ENCODE measurements at regions not wholly inside any gene's neighbourhood (a gene's known extent, or its start where the extent isn't known, plus 50 kb on each side); places are given as distances from the start of the nearest gene placed in this dataset.

DNA sequence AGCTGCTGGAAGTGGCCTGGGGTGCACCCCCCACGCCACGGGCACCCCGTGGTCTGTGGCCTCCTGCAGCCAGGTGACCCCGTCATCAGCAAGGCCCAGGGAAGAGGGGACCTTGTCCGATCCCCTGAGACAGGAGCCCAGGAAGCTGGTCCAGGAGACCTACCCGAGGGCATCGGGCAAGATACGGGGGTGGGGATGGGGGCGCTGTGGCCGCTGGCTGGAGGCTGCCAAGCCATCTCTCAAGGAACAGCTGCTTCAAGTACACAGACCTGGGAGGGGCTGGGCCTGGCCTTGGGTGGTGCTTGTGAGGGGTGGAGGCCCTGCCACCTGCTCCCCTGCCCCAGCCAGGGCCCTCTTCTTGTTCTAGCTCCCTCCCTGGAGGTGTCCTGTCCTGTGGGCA lies 1272.1 kb downstream of the BRD1 start:
- H3K9me3 ChIP-seq (replicated peaks in 1 of 2; ENCODE audit: control insufficient read depth in 2 of 2, insufficient read depth in 1 of 2, low read depth in 1 of 2, low read length in 2 of 2): no peaks in the 10 kb centered on the region
- H3K4ac ChIP-seq (ENCODE audit: low read length): no peak overlapping the region
- peaks cover 2% of the 10 kb centered on the region for H3K79me1 ChIP-seq (ENCODE audit: low read depth, low read length)
- H4K91ac ChIP-seq (ENCODE audit: low read depth, low read length, poor library complexity): no peak overlapping the region
- peak overlapping the region; percentile 71 for H3K18ac ChIP-seq (ENCODE audit: low read length)
- no peak overlapping the region for H2BK12ac ChIP-seq (ENCODE audit: low read length)
- H2BK5ac ChIP-seq (ENCODE audit: low read length): peak overlapping the region; percentile 66
- H3K14ac ChIP-seq (ENCODE audit: low read length): peak overlapping the region; percentile 82
- peak overlapping the region; percentile 80 for H3K23ac ChIP-seq (ENCODE audit: low read depth, low read length, poor library complexity)
- no peak for DNase-seq (ENCODE audit: low spot score)
- no peak overlapping the region for H2BK120ac ChIP-seq (ENCODE audit: low read depth, low read length)
- H3K4me2 ChIP-seq (ENCODE audit: insufficient read depth, low read length, poor library complexity, severe bottlenecking): no peak overlapping the region
- H3K9ac ChIP-seq (ENCODE audit: low read depth, low read length, poor library complexity): no peak overlapping the region
- no peak overlapping the region for H3K4me3 ChIP-seq (ENCODE audit: low read length in 2 of 2)
- H3K36me3 ChIP-seq (replicated peaks in 1 of 2; ENCODE audit: control insufficient read depth in 2 of 2, insufficient read depth in 2 of 2, low read length in 2 of 2): no peaks in the 10 kb centered on the region
- peak overlapping the region; percentile 93 for H2AK5ac ChIP-seq (ENCODE audit: low read depth, low read length)
- no CpG with 5 or more reads among the region's 10 CpGs for WGBS, 2 donors (ENCODE audit: extremely low coverage in 2 of 2, insufficient read length in 2 of 2, insufficient replicate concordance in 1 of 2)
- H3K27ac ChIP-seq (replicated peaks; ENCODE audit: low read length): no peak overlapping the region
- no peak overlapping the region for H4K8ac ChIP-seq (ENCODE audit: low read depth, low read length)
- H2BK15ac ChIP-seq (ENCODE audit: low read length): peak overlapping the region; percentile 1
- no peaks in the 10 kb centered on the region for H3K4me1 ChIP-seq (ENCODE audit: control insufficient read depth in 2 of 2, insufficient read depth in 1 of 2, low read depth in 1 of 2, low read length in 2 of 2)
- no peaks in the 10 kb centered on the region for H3K27me3 ChIP-seq (ENCODE audit: control insufficient read depth in 3 of 3, insufficient read depth in 3 of 3, low read depth in 1 of 3, low read length in 3 of 3)
- no peak overlapping the region for H2AFZ ChIP-seq (ENCODE audit: low read length)

GRCh38 chr22:48554893-48555572 lies 1272.6 kb downstream of the BRD1 start:
- Histone ChIP-seq H2BK12ac (ENCODE audit: low read length) (peak overlapping the region; percentile 46), H2AFZ (ENCODE audit: low read length) (no peak overlapping the region), H4K8ac (ENCODE audit: low read depth, low read length) (no peak overlapping the region), H2BK5ac (ENCODE audit: low read length) (peak overlapping the region; percentile 66), H2BK15ac (ENCODE audit: low read length) (no peak overlapping the region), H3K14ac (ENCODE audit: low read length) (peak overlapping the region; percentile 82), H3K23ac (ENCODE audit: low read depth, low read length, poor library complexity) (peak overlapping the region; percentile 80), H3K36me3 (replicated peaks in 1 of 2; ENCODE audit: control insufficient read depth in 2 of 2, insufficient read depth in 2 of 2, low read length in 2 of 2) (no peaks in the 10 kb centered on the region), H3K18ac (ENCODE audit: low read length) (peak overlapping the region; percentile 71), H2AK5ac (ENCODE audit: low read depth, low read length) (peak overlapping the region; percentile 93), H3K27ac (replicated peaks; ENCODE audit: low read length) (no peak overlapping the region), H3K4ac (ENCODE audit: low read length) (no peak overlapping the region), H3K9me3 (replicated peaks in 1 of 2; ENCODE audit: control insufficient read depth in 2 of 2, insufficient read depth in 1 of 2, low read depth in 1 of 2, low read length in 2 of 2) (no peaks in the 10 kb centered on the region), H4K91ac (ENCODE audit: low read depth, low read length, poor library complexity) (no peak overlapping the region), H3K9ac (ENCODE audit: low read depth, low read length, poor library complexity) (peak overlapping the region; percentile 44), H3K27me3 (ENCODE audit: control insufficient read depth in 3 of 3, insufficient read depth in 3 of 3, low read depth in 1 of 3, low read length in 3 of 3) (no peaks in the 10 kb centered on the region), H3K4me1 (ENCODE audit: control insufficient read depth in 2 of 2, insufficient read depth in 1 of 2, low read depth in 1 of 2, low read length in 2 of 2) (no peaks in the 10 kb centered on the region), H2BK120ac (ENCODE audit: low read depth, low read length) (no peak overlapping the region), H3K4me3 (ENCODE audit: low read length in 2 of 2) (no peak overlapping the region), H3K4me2 (ENCODE audit: insufficient read depth, low read length, poor library complexity, severe bottlenecking) (no peak overlapping the region), H3K79me1 (ENCODE audit: low read depth, low read length) (peaks cover 2% of the 10 kb centered on the region)
- DNase-seq (ENCODE audit: low spot score): no peak
- WGBS, 2 donors (ENCODE audit: extremely low coverage in 2 of 2, insufficient read length in 2 of 2, insufficient replicate concordance in 1 of 2): no CpG with 5 or more reads among the region's 22 CpGs

- peaks cover 2% of the 10 kb centered on the region for H3K79me1 ChIP-seq (ENCODE audit: low read depth, low read length)
- no peak overlapping the region for H2BK12ac ChIP-seq (ENCODE audit: low read length)
- no peaks in the 10 kb centered on the region for H3K4me1 ChIP-seq (ENCODE audit: control insufficient read depth in 2 of 2, insufficient read depth in 1 of 2, low read depth in 1 of 2, low read length in 2 of 2)
- peak overlapping the region; percentile 45 for H2BK15ac ChIP-seq (ENCODE audit: low read length)
- no peak overlapping the region for H2BK120ac ChIP-seq (ENCODE audit: low read depth, low read length)
- no peak overlapping the region for H3K4me3 ChIP-seq (ENCODE audit: low read length in 2 of 2)
- H4K8ac ChIP-seq (ENCODE audit: low read depth, low read length): no peak overlapping the region
- no peaks in the 10 kb centered on the region for H3K9me3 ChIP-seq (replicated peaks in 1 of 2; ENCODE audit: control insufficient read depth in 2 of 2, insufficient read depth in 1 of 2, low read depth in 1 of 2, low read length in 2 of 2)
- H3K4me2 ChIP-seq (ENCODE audit: insufficient read depth, low read length, poor library complexity, severe bottlenecking): no peak overlapping the region
- no CpG with 5 or more reads among the region's 22 CpGs for WGBS, 2 donors (ENCODE audit: extremely low coverage in 2 of 2, insufficient read length in 2 of 2, insufficient replicate concordance in 1 of 2)
- H4K91ac ChIP-seq (ENCODE audit: low read depth, low read length, poor library complexity): no peak overlapping the region
- no peak overlapping the region for H3K18ac ChIP-seq (ENCODE audit: low read length)
- H3K36me3 ChIP-seq (replicated peaks in 1 of 2; ENCODE audit: control insufficient read depth in 2 of 2, insufficient read depth in 2 of 2, low read length in 2 of 2): no peaks in the 10 kb centered on the region
- H2AFZ ChIP-seq (ENCODE audit: low read length): no peak overlapping the region
- H3K4ac ChIP-seq (ENCODE audit: low read length): no peak overlapping the region
- H2AK5ac ChIP-seq (ENCODE audit: low read depth, low read length): no peak overlapping the region
- no peak overlapping the region for H3K27ac ChIP-seq (replicated peaks; ENCODE audit: low read length)
- no peak for DNase-seq (ENCODE audit: low spot score)
- no peak overlapping the region for H3K9ac ChIP-seq (ENCODE audit: low read depth, low read length, poor library complexity)
- H2BK5ac ChIP-seq (ENCODE audit: low read length): no peak overlapping the region
- H3K14ac ChIP-seq (ENCODE audit: low read length): no peak overlapping the region
- peak overlapping the region; percentile 1 for H3K23ac ChIP-seq (ENCODE audit: low read depth, low read length, poor library complexity)
- H3K27me3 ChIP-seq (ENCODE audit: control insufficient read depth in 3 of 3, insufficient read depth in 3 of 3, low read depth in 1 of 3, low read length in 3 of 3): no peaks in the 10 kb centered on the region
Observed at GRCh38 chr22:48553694-48554308, 1273.9 kb downstream of the BRD1 start.

DNA sequence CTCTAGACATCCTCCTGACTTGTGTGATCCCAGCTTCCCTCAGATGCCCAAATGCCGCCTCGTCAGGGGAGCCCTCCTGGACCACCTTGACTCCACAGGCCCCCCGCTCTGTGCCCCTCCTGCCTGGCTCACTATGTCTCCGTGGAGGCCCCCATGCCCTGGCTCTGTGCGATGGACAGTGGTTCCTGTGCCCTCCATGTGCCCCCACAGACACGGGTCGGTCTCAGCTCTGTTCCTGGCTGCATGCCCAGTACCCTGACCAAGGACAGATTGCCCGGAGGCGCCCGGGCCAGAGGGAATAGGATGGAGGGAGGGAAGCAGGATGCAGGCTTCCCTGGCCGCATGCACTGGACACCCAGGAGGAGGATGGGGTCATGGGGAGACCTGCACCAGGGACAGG lies 1274.6 kb downstream of the BRD1 start:
- Histone ChIP-seq H3K4me1 (ENCODE audit: control insufficient read depth in 2 of 2, insufficient read depth in 1 of 2, low read depth in 1 of 2, low read length in 2 of 2) (no peaks in the 10 kb centered on the region), H3K9ac (ENCODE audit: low read depth, low read length, poor library complexity) (no peak overlapping the region), H2BK12ac (ENCODE audit: low read length) (no peak overlapping the region), H3K79me1 (ENCODE audit: low read depth, low read length) (peaks cover 2% of the 10 kb centered on the region), H4K8ac (ENCODE audit: low read depth, low read length) (no peak overlapping the region), H3K4ac (ENCODE audit: low read length) (no peak overlapping the region), H2BK15ac (ENCODE audit: low read length) (peak overlapping the region; percentile 45), H2AK5ac (ENCODE audit: low read depth, low read length) (no peak overlapping the region), H3K4me3 (ENCODE audit: low read length in 2 of 2) (no peak overlapping the region), H3K9me3 (replicated peaks in 1 of 2; ENCODE audit: control insufficient read depth in 2 of 2, insufficient read depth in 1 of 2, low read depth in 1 of 2, low read length in 2 of 2) (no peaks in the 10 kb centered on the region), H2BK120ac (ENCODE audit: low read depth, low read length) (no peak overlapping the region), H3K4me2 (ENCODE audit: insufficient read depth, low read length, poor library complexity, severe bottlenecking) (no peak overlapping the region), H4K91ac (ENCODE audit: low read depth, low read length, poor library complexity) (peak overlapping the region; percentile 82), H3K27ac (replicated peaks; ENCODE audit: low read length) (no peak overlapping the region), H3K27me3 (ENCODE audit: control insufficient read depth in 3 of 3, insufficient read depth in 3 of 3, low read depth in 1 of 3, low read length in 3 of 3) (no peaks in the 10 kb centered on the region), H3K36me3 (replicated peaks in 1 of 2; ENCODE audit: control insufficient read depth in 2 of 2, insufficient read depth in 2 of 2, low read length in 2 of 2) (no peaks in the 10 kb centered on the region), H3K18ac (ENCODE audit: low read length) (peak overlapping the region; percentile 24), H3K23ac (ENCODE audit: low read depth, low read length, poor library complexity) (peak overlapping the region; percentile 1), H3K14ac (ENCODE audit: low read length) (peak overlapping the region; percentile 64), H2BK5ac (ENCODE audit: low read length) (no peak overlapping the region), H2AFZ (ENCODE audit: low read length) (no peak overlapping the region)
- DNase-seq (ENCODE audit: low spot score): no peak
- no CpG with 5 or more reads among the region's 11 CpGs for WGBS, 2 donors (ENCODE audit: extremely low coverage in 2 of 2, insufficient read length in 2 of 2, insufficient replicate concordance in 1 of 2)
